HCT116 (cell line): ENCODE measurements at regions not wholly inside any gene's neighbourhood (a gene's known extent, or its start where the extent isn't known, plus 50 kb on each side); places are given as distances from the start of the nearest gene placed in this dataset.

Source experiments
- ATAC-seq: fragments of 200-7000 bp; cut with Tn5 transposase; 2 replicates; pipeline ENCODE4 v1.9.1; 2020; ENCODE audit warnings: mild to moderate bottlenecking, moderate library complexity
- BruUV-seq: library from RNA; stranded (reverse); fragments of 400-500 nt; replicated peaks from 2 replicates; lab custom pipeline; 2021; lab: Mats Ljungman, UMichigan
- CTCF ChIA-PET: fragments of 300-600 bp; sonication (Branson Sonifier 250); formaldehyde crosslinking; loops from one replicate; lab custom pipeline; 2021; ENCODE audit warnings: antibody characterized with exemption; lab: Charles Lee
- POLR2A ChIA-PET: fragments of 300-600, 350-600 bp; sonication (Branson Sonifier 250); formaldehyde crosslinking; loops from one replicate; lab custom pipeline; 2021; ENCODE audit warnings: antibody characterized with exemption; lab: Charles Lee
- RAD21 ChIA-PET, 2 experiments: fragments of 300-600 bp; sonication (Branson Sonifier 250); formaldehyde crosslinking; loops; one replicate each; lab custom pipeline; 2023; ENCODE audit warnings: low total read pairs in 2 of 2; ENCODE audit not compliant: uncharacterized antibody in 2 of 2, unreplicated experiment in 2 of 2, low non-redundant PET in 1 of 2; lab: Charles Lee
- DNase-seq: peaks from one replicate; pipeline ENCODE4 v3.0.0-alpha.2; 2010; ENCODE audit warnings: low read depth, low spot score
- H2AFZ ChIP-seq: fragments of 200-600 bp; shearing (Covaris generic), sonication (generic); 2 replicates; pipeline ENCODE4 v1.6.1; 2017; ENCODE audit warnings: low read depth, mixed run types, mixed read lengths, antibody characterized with exemption, low read length; ENCODE audit not compliant: poor library complexity, severe bottlenecking
- H3K27ac ChIP-seq: 2 replicates; pipeline ENCODE4 v1.5.1; 2012; ENCODE audit warnings: low read depth, low read length
- H3K27me3 ChIP-seq: fragments of 200-600 bp; sonication (generic); 2 replicates; pipeline ENCODE4 v1.6.1; 2016; ENCODE audit warnings: mixed run types, low read length, mixed read lengths; ENCODE audit not compliant: insufficient read depth
- H3K36me3 ChIP-seq, 2 experiments: fragments of 200-500 bp in 1 of 2; fragments of 200-600 bp in 1 of 2; sonication (Bioruptor generic) in 1 of 2; sonication (generic) in 1 of 2; 2 replicates each; pipeline versions ENCODE4 v1.5.1 to v1.6.1; 2014 to 2016; ENCODE audit warnings: low read length in 2 of 2, inconsistent platforms in 1 of 2, mixed read lengths in 1 of 2, mixed run types in 1 of 2; ENCODE audit not compliant: insufficient read depth in 2 of 2, control insufficient read depth in 1 of 2
- H3K4me1 ChIP-seq, 2 experiments: fragments of 200-600 bp in 1 of 2; sonication (generic) in 1 of 2; 2 replicates each; pipeline versions ENCODE4 v1.5.1 to v1.6.1; 2012 to 2017; ENCODE audit warnings: low read length in 2 of 2, inconsistent platforms in 1 of 2, mild to moderate bottlenecking in 1 of 2, mixed read lengths in 1 of 2, mixed run types in 1 of 2, moderate library complexity in 1 of 2; ENCODE audit not compliant: insufficient read depth in 2 of 2, control insufficient read depth in 1 of 2
- H3K4me2 ChIP-seq: fragments of 200-600 bp; sonication (generic); 2 replicates; pipeline ENCODE4 v1.6.1; 2017; ENCODE audit warnings: mixed run types, low read length, mixed read lengths
- H3K4me3 ChIP-seq, 2 experiments: fragments of 200-600 bp in 1 of 2; sonication (generic) in 1 of 2; replicated peaks in 1 of 2; 2 replicates each; pipeline ENCODE4 v1.5.1; 2011 to 2016; ENCODE audit warnings: low read length in 2 of 2, control low read depth in 1 of 2, low read depth in 1 of 2, mild to moderate bottlenecking in 1 of 2, mixed read lengths in 1 of 2, mixed run types in 1 of 2
- H3K79me2 ChIP-seq: fragments of 200-600 bp; sonication (generic); 2 replicates; pipeline ENCODE4 v1.6.1; 2017; ENCODE audit warnings: mild to moderate bottlenecking, mixed run types, low read length, moderate library complexity, mixed read lengths; ENCODE audit not compliant: insufficient read depth
- H3K9ac ChIP-seq: fragments of 200-600 bp; sonication (generic); 2 replicates; pipeline ENCODE4 v1.6.1; 2016; ENCODE audit warnings: low read length, mixed read lengths
- H3K9me2 ChIP-seq: fragments of 200-600 bp; sonication (generic), shearing (Covaris generic); 2 replicates; pipeline ENCODE4 v1.6.1; 2017; ENCODE audit warnings: mixed run types, mild to moderate bottlenecking, moderate library complexity; ENCODE audit not compliant: insufficient read depth
- H3K9me3 ChIP-seq, 2 experiments: fragments of 200-500 bp in 1 of 2; fragments of 200-600 bp in 1 of 2; sonication (Bioruptor generic) in 1 of 2; sonication (generic) in 1 of 2; 2 replicates each; pipeline ENCODE4 v1.6.1; 2014 to 2017; ENCODE audit warnings: low read length in 2 of 2, mixed read lengths in 2 of 2, inconsistent platforms in 1 of 2, low read depth in 1 of 2, mild to moderate bottlenecking in 1 of 2, mixed run types in 1 of 2, moderate library complexity in 1 of 2; ENCODE audit not compliant: control insufficient read depth in 1 of 2, insufficient read depth in 1 of 2
- H4K20me1 ChIP-seq: fragments of 200-600 bp; sonication (generic), shearing (Covaris generic); 2 replicates; pipeline ENCODE4 v1.6.1; 2017; ENCODE audit warnings: mixed run types, mild to moderate bottlenecking, moderate library complexity; ENCODE audit not compliant: insufficient read depth
- CEBPB ChIP-seq: IDR thresholded peaks from 2 replicates; pipeline ENCODE4 v1.6.1; 2012; ENCODE audit warnings: low read depth
- CTCF ChIP-seq, 3 experiments: fragments of 200-600 bp in 1 of 3; sonication (generic) in 1 of 3; IDR thresholded peaks in 2 of 3; conservative IDR thresholded peaks in 1 of 3; 2 replicates each; pipeline ENCODE4 v1.5.1; 2012 to 2017; ENCODE audit warnings: low read depth in 2 of 3, low read length in 2 of 3, antibody characterized with exemption in 1 of 3, borderline replicate concordance in 1 of 3, control low read depth in 1 of 3, mild to moderate bottlenecking in 1 of 3, mixed read lengths in 1 of 3, mixed run types in 1 of 3, moderate library complexity in 1 of 3; ENCODE audit not compliant: insufficient read depth in 1 of 3
- EGR1 ChIP-seq: IDR thresholded peaks from 2 replicates; pipeline ENCODE4 v1.6.1; 2012; ENCODE audit warnings: low read depth
- ELF1 ChIP-seq: IDR thresholded peaks from 2 replicates; pipeline ENCODE4 v1.6.1; 2012; ENCODE audit warnings: low read depth, borderline replicate concordance
- EZH2 ChIP-seq: fragments of 200-600 bp; sonication (generic); IDR thresholded peaks from 2 replicates; pipeline ENCODE4 v1.6.1; 2017; ENCODE audit warnings: antibody characterized with exemption, mixed run types
- POLR2A ChIP-seq: IDR thresholded peaks from 2 replicates; pipeline ENCODE4 v1.7.0; 2011; ENCODE audit warnings: borderline replicate concordance; ENCODE audit not compliant: insufficient read depth, insufficient read length; ENCODE audit errors: extremely low read depth
- POLR2AphosphoS5 ChIP-seq: IDR thresholded peaks from 2 replicates; pipeline ENCODE4 v1.6.1; 2011; ENCODE audit warnings: mild to moderate bottlenecking, low read depth, low read length, moderate library complexity
- SIN3A ChIP-seq: IDR thresholded peaks from 2 replicates; pipeline ENCODE4 v1.6.1; 2012; ENCODE audit warnings: low read depth
- SP1 ChIP-seq: IDR thresholded peaks from 2 replicates; pipeline ENCODE4 v1.6.1; 2012; ENCODE audit warnings: low read depth
- SRF ChIP-seq: IDR thresholded peaks from 2 replicates; pipeline ENCODE4 v1.6.1; 2012; ENCODE audit warnings: low read depth
- YY1 ChIP-seq: IDR thresholded peaks from 2 replicates; pipeline ENCODE4 v1.6.1; 2011; ENCODE audit warnings: low read length, low read depth, moderate library complexity, mild to moderate bottlenecking; ENCODE audit not compliant: insufficient replicate concordance; ENCODE audit errors: extremely low read depth
- intact Hi-C: fragments of 100-400 bp; cut with micrococcal nuclease; formaldehyde crosslinking; loops from 2 replicates; pipeline ENCODE4 v1.10.0; 2022
- TF ChIP-seq, protein P1 (sequence below): IDR thresholded peaks from 2 replicates; pipeline ENCODE4 v1.6.1; 2012
- TF ChIP-seq, protein P2 (sequence below): IDR thresholded peaks from 2 replicates; pipeline ENCODE4 v1.6.1; 2012; ENCODE audit warnings: low read depth

DNA sequence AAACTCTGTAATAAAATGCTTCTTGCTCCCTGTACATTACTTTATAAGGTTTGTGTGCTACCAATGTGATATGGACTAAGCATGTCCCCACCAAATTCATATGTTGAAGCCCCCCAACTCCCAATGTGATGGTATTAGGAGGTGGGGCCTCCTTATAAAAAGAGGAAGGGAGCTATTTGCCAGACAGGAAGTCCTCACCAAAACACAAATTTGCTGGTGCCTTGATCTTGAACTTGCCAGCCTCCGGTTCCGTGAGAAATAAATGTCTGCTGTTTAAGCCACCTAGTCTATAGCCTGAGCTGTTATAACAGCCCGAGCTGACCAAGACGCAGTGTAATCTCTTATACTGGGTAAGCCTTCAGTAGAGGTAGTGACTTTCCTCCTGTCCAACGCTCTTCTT is 114.5 kb downstream of the INHBA start:
- CTCF ChIA-PET = no interaction called here
- DNase-seq = no peak
- Histone ChIP-seq H3K79me2 (no peaks in the 10 kb centered on the region), H3K36me3 (no peaks in the 10 kb centered on the region), H3K27ac (no peak overlapping the region), H2AFZ (no peak overlapping the region)
- no TSS peak for BruUV-seq
- RAD21 ChIA-PET = no interaction called here
- intact Hi-C loops = no loop called here
- TF ChIP-seq CEBPB (no peak), EZH2 (no peak), POLR2AphosphoS5 (no peak), EGR1 (no peak), ELF1 (no peak), SP1 (no peak), YY1 (no peak), CTCF (IDR thresholded peaks at IDR 0.05 in 2 of 3, conservative IDR thresholded peaks at IDR 0.05 in 1 of 3; ENCODE audit: borderline replicate concordance in 1 of 3, insufficient read depth in 1 of 3, low read depth in 2 of 3, low read length in 2 of 3) (no peak), SIN3A (no peak), POLR2A (no peak), SRF (no peak)
- TF ChIP-seq, protein P1, sequence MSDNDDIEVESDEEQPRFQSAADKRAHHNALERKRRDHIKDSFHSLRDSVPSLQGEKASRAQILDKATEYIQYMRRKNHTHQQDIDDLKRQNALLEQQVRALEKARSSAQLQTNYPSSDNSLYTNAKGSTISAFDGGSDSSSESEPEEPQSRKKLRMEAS = no peak
- TF ChIP-seq, protein P2, sequence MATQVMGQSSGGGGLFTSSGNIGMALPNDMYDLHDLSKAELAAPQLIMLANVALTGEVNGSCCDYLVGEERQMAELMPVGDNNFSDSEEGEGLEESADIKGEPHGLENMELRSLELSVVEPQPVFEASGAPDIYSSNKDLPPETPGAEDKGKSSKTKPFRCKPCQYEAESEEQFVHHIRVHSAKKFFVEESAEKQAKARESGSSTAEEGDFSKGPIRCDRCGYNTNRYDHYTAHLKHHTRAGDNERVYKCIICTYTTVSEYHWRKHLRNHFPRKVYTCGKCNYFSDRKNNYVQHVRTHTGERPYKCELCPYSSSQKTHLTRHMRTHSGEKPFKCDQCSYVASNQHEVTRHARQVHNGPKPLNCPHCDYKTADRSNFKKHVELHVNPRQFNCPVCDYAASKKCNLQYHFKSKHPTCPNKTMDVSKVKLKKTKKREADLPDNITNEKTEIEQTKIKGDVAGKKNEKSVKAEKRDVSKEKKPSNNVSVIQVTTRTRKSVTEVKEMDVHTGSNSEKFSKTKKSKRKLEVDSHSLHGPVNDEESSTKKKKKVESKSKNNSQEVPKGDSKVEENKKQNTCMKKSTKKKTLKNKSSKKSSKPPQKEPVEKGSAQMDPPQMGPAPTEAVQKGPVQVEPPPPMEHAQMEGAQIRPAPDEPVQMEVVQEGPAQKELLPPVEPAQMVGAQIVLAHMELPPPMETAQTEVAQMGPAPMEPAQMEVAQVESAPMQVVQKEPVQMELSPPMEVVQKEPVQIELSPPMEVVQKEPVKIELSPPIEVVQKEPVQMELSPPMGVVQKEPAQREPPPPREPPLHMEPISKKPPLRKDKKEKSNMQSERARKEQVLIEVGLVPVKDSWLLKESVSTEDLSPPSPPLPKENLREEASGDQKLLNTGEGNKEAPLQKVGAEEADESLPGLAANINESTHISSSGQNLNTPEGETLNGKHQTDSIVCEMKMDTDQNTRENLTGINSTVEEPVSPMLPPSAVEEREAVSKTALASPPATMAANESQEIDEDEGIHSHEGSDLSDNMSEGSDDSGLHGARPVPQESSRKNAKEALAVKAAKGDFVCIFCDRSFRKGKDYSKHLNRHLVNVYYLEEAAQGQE = no peak
- TF ChIP-seq, all 23 proteins: peak for 0
- no peaks in the 10 kb centered on the region for H3K4me1 ChIP-seq
- no peak overlapping the region for H3K4me2 ChIP-seq
- H3K9me2 ChIP-seq = no peaks in the 10 kb centered on the region
- POLR2A ChIA-PET = no interaction called here
- H3K9ac ChIP-seq = no peak overlapping the region
- H3K4me3 ChIP-seq = no peak overlapping the region
- no peak for ATAC-seq
- no peaks in the 10 kb centered on the region for H4K20me1 ChIP-seq
- H3K9me3 ChIP-seq = no peaks in the 10 kb centered on the region; a peak in 1 of 4 replicates
- H3K27me3 ChIP-seq = no peaks in the 10 kb centered on the region
